Hematopoietic multipotent progenitor cell treated with erythropoietin and hydrocortisone succinate and interleukin-3 and kit ligand, for 6 days (in vitro differentiated cells): ENCODE measurements at regions not wholly inside any gene's neighbourhood (a gene's known extent, or its start where the extent isn't known, plus 50 kb on each side); places are given as distances from the start of the nearest gene placed in this dataset.
A peak's percentile ranks its signal among the peaks of the same experiment; 100 is the strongest.

ENCODE experiments used
- DNase-seq: peaks from one replicate; pipeline ENCODE4 v3.0.0-alpha.2; 2015

GRCh38 chr12:123100882-123101281, 50.0 kb downstream of the PITPNM2 start:
- no peak for DNase-seq

- DNase-seq: no peak
Measured at GRCh38 chr12:123100450-123100849, 50.4 kb downstream of the PITPNM2 start.

DNA sequence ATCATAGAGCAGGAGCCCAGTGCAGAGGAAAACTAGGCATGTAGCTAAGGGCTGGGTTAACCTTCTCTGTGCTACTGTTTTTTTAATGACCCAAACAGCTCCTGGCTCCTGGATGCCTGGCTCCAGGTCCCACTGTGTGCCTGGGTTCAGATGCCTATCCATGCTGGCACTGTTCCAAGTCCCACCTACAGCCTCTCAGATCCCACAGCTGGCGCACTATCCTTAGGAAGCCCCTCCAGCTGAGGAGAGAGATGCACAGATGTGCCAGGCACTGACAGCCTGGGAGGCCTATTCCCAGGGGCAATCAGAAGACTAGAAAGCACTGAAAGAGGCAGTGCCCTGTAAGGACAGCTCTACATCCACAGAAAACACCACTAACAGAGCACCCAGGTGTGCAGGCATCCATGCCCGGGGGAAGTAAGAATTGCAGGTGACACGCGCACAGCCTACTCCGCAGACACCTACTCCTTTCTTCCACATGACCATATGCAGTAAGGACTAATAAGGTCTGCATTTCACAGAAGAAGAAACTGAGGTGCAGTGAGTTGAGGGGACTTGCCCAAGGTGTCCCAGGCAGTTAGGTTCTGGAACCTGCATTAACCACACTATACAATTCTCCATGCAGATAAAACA, 51.2 kb downstream of the PITPNM2 start:
- no peak for DNase-seq

DNA sequence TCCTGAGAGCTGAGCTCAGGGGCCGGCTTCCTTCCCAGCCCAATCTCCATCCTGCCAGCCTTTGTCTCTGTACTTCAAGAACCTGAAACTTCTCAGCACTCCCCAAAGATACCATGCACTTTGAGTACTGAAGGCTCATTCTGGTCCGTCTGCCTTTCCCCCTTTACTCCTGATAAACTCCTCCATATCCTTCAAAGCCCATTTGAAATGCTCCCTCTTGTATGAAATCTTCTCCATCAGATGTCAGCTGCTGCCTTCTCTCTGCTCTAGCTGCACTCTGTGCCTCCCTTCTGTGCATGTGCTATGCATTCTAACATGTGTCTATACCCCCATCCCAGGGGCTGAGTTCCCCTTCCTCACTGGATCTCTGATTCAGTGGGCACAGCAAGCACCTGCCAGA, 52.1 kb downstream of the PITPNM2 start:
- DNase-seq: no peak

- no peak for DNase-seq
Measured at GRCh38 chr12:123097561-123098084, 53.3 kb downstream of the PITPNM2 start.

DNA sequence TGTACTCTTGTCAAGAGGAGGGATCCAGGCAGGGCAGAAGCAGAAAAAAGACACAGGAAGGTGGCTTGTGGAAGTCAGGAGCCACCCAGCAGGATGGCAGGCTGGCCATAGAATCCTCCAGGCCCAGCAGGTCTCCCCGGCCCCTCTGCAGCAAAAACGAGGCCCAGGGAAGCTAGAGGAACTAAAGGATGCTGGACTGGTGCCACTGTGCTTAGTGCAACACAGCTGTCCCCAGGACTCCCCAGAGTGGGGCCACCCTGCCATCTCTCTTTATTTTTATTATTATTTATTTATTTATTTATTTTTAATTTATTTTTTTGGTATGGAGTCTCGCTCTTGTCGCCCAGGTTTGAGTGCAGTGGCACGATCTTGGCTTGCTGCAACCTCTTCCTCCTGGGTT, 54.1 kb downstream of the PITPNM2 start:
- no peak for DNase-seq

DNA sequence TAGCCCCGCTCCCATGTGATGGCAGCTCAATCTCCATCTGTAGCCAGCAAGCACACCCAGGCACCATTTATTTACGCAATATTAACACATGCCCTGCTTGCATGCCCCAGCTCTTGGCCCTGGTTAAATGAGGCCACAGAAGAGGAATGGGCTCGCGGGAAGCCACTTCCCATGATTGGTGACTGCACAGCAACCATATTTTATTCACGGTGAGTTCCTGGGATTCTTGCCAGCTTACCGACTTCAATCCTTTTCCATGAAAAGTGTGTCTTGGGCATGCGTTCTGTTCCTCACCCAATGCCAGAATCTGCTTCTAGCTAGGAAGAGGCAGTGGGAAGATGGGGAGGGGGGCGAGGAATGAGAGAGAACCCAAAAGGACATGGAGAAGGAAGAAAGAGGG, 54.7 kb downstream of the PITPNM2 start:
- no peak for DNase-seq

- DNase-seq: no peak
Measured at GRCh38 chr12:123095078-123095881, 55.6 kb downstream of the PITPNM2 start.

DNA sequence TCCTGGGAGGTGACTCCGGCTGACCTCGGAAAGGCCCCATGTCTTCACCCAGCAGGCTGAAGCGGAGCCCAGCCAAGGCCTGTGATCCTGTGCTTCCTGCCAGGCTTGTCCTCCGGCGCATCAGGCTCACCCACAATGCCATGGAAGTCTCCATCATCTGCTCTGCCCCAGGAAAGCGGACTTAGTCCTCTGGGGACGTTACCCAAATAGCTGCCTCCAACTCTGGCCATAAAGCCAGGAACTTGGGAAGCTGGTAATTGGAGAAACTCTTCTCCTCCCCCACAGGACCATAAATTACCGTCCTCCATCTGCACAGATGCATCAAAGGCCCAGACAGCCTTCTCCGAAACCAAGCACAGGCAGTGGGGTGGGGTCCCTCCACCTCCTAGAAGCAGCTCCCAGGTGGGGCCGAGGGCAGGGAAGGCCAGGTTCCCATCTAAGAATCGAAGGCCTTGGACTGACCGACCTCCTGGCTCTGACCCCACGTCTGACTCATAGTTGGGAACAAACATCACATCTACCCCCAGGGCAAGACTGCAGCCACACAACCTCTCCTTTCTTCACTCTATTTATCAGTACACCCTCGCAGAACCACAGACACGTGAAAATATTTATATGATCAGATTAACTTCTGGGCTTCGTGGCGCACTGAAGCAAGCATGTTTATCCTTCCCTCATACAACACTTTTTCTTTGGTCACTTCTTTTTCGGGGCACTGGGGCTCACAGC, 56.4 kb downstream of the PITPNM2 start:
- DNase-seq: no peak

GRCh38 chr12:123092866-123093265, 58.0 kb downstream of the PITPNM2 start:
- no peak for DNase-seq

DNA sequence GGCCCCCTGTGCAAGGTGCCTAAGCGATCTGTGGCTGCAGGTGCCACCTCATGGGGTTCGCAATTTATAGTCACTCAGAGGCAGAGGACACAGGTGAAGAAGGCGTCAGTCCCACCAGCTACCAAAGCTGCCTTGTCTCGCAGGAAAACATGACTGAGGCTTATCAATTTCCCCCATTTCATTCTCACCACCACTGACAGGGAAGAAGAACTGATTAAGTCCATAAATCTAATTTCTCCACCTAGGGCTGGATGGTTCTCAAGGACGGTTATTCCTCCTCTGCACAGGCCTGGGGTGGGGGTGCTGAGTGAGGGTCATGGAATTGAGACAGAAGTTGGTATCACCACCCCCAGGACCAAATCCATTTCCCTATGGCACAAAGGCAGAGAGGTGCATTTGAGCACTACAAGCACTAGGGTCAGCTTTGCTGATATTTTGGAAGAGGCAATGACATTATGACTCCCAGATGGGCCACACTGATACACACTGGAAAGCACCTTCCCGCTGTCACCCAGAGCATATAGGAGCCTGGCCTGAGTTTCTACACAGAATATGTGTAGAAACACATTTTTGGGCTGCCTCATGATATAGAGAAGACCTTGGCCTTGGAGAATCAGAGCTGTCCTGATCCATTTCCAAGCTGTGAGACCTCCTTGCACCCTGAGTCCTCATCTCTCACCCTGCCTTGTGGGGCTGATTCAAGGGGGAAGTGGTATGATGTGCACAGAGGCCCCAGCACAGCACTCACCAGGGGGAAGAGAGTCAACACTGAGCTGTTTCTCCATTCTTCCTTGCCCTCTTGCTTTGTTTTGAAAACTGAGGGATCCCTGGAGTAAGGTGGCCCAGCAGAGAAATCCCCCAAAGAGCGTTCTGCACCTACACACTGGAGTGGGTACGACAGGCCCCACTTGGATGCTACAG, 59.4 kb downstream of the PITPNM2 start:
- no peak for DNase-seq

DNA sequence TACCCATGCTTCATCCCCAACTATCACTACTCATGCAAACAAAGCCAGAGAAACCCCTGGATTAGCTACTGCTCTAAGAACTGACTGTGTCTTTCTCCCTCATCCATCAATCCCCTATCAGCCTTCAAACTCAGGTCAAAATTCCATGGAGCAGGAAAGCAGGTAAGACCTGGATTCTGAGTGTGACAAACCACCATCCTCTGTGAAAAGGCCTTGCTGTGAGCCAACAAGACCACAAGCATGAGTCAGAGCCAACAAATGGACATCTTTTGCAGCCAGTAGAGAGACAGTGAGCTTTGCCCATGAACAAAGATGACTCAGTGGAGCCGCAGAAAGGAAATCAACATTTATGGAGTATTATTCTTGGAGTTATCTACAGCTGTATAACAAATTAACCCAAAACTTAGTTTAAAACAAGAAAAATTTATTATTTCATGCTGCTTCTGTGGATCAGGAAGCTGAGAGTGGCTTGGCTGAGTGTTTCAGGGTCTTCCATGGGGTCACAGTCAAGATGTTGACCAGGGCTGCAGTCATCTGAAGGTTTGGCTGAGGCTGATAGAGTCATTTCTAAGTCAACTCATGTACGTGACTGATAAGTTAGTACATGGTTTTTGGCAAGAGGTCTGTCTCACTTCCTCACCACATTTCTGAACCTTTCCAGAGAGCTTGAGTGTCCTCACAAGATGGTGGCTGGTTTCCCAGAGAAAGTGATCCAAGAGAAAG, 61.1 kb downstream of the PITPNM2 start:
- peak; percentile 67 for DNase-seq

DNA sequence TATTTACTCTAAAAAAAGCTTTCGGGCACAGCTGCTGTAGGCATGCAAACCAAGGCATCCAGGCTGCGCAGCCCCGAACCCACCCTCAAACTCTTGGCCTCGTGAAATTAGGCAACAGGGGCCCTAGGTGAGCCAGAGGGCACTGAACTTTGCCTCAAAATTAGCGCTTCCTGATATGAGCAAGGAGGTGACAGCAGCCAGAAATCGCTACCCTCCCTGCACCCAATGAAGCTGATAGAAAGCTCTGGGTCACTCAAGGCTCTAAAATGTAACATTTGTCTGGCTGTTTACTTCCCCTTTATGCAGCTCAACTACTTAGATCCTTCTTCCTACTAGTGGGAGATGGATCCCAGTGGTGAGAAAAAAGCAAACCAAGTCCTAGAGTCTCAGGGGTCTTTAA, 61.8 kb downstream of the PITPNM2 start:
- peak; percentile 55 for DNase-seq

- DNase-seq: peak; percentile 89
Measured at GRCh38 chr12:123085730-123086487, 65.0 kb downstream of the PITPNM2 start.

- DNase-seq: no peak
Measured at GRCh38 chr12:123085066-123085465, 65.8 kb downstream of the PITPNM2 start.

GRCh38 chr12:123083661-123084571, 67.0 kb downstream of the PITPNM2 start:
- DNase-seq: no peak

GRCh38 chr12:123080634-123081033, 70.3 kb downstream of the PITPNM2 start:
- DNase-seq: no peak

- DNase-seq: peak; percentile 25
Measured at GRCh38 chr12:123078531-123079155, 72.2 kb downstream of the PITPNM2 start.

DNA sequence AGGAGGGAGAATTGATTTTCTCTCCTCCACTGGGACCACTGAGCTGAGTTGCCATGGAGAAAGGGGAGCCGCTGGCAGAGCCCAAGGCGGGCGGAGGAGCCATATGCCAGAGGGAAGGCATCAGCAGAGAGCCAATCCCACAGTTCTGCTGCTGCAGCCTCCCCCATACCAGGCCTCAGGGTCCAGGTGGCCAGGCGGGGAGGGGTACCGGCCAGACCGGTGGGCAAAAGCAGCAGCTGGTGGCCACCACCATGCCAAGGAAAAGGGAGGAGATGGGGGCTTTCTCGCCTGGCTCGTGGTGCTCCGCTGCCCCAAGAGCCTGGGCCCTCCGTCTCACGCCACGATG, 72.8 kb downstream of the PITPNM2 start:
- DNase-seq: no peak
